Keratinocyte (primary cell): ENCODE measurements at regions not wholly inside any gene's neighbourhood (a gene's known extent, or its start where the extent isn't known, plus 50 kb on each side); places are given as distances from the start of the nearest gene placed in this dataset.
A peak's percentile ranks its signal among the peaks of the same experiment; 100 is the strongest.

Source experiments
- DNase-seq: peaks from one replicate; pipeline ENCODE4 v3.0.0-alpha.2; 2011; ENCODE audit warnings: low read depth, missing footprints, low spot score
- FAIRE-seq: peaks from 2 replicates; lab custom pipeline; 2011; peaks lifted over from hg19 to GRCh38; lab: Jason Lieb, UNC
- H2AFZ ChIP-seq: 2 replicates; pipeline ENCODE4 v1.6.0; 2012; ENCODE audit warnings: low read length, control low read depth, inconsistent platforms; ENCODE audit not compliant: control insufficient read depth
- H3K27ac ChIP-seq: 2 replicates; pipeline ENCODE4 v1.5.1; 2011; ENCODE audit warnings: low read length; ENCODE audit not compliant: control insufficient read depth, insufficient read depth
- H3K27me3 ChIP-seq: 3 replicates; pipeline ENCODE4 v1.6.0; 2011; ENCODE audit warnings: low read length; ENCODE audit not compliant: control insufficient read depth, insufficient read depth; ENCODE audit errors: extremely low read depth
- H3K36me3 ChIP-seq, 2 experiments: 2 replicates in 1 of 2; 3 replicates in 1 of 2; pipeline ENCODE4 v1.5.1; 2011; ENCODE audit warnings: low read length in 2 of 2, mild to moderate bottlenecking in 1 of 2; ENCODE audit not compliant: control insufficient read depth in 2 of 2, insufficient read depth in 2 of 2; ENCODE audit errors: extremely low read depth in 1 of 2
- H3K4me1 ChIP-seq: 3 replicates; pipeline ENCODE4 v1.5.1; 2011; ENCODE audit warnings: low read length; ENCODE audit not compliant: control insufficient read depth, insufficient read depth; ENCODE audit errors: extremely low read depth
- H3K4me2 ChIP-seq: 3 replicates; pipeline ENCODE4 v1.6.0; 2011; ENCODE audit warnings: low read depth, low read length; ENCODE audit not compliant: control insufficient read depth, insufficient read depth; ENCODE audit errors: extremely low read depth
- H3K4me3 ChIP-seq, 3 experiments: fragments of 200-600 bp in 1 of 3; sonication (generic) in 1 of 3; 2 replicates in 2 of 3; 3 replicates in 1 of 3; pipeline ENCODE4 v1.5.1; 2011 to 2016; ENCODE audit warnings: low read length in 3 of 3, mild to moderate bottlenecking in 3 of 3, control low read depth in 2 of 3, inconsistent platforms in 1 of 3, low read depth in 1 of 3, mixed read lengths in 1 of 3, mixed run types in 1 of 3, moderate library complexity in 1 of 3; ENCODE audit not compliant: control insufficient read depth in 2 of 3, insufficient read depth in 2 of 3; ENCODE audit errors: extremely low read depth in 1 of 3
- H3K79me2 ChIP-seq: 2 replicates; pipeline ENCODE4 v1.6.0; 2012; ENCODE audit warnings: low read length; ENCODE audit not compliant: control insufficient read depth, insufficient read depth
- H3K9ac ChIP-seq: 3 replicates; pipeline ENCODE4 v1.6.0; 2011; ENCODE audit warnings: low read length; ENCODE audit not compliant: control insufficient read depth, insufficient read depth; ENCODE audit errors: extremely low read depth
- H3K9me1 ChIP-seq: 3 replicates; pipeline ENCODE4 v1.6.0; 2011; ENCODE audit warnings: low read length; ENCODE audit not compliant: control insufficient read depth, insufficient read depth; ENCODE audit errors: extremely low read depth
- H3K9me3 ChIP-seq: 2 replicates; pipeline ENCODE4 v1.5.1; 2012; ENCODE audit warnings: low read depth, low read length; ENCODE audit not compliant: control insufficient read depth
- H4K20me1 ChIP-seq: 3 replicates; pipeline ENCODE4 v1.6.0; 2011; ENCODE audit warnings: low read length; ENCODE audit not compliant: control insufficient read depth, insufficient read depth; ENCODE audit errors: extremely low read depth
- CTCF ChIP-seq, 3 experiments: IDR thresholded peaks in 1 of 3; conservative IDR thresholded peaks in 1 of 3; optimal IDR thresholded peaks in 1 of 3; 2 replicates in 2 of 3; 3 replicates in 1 of 3; pipeline versions ENCODE3 to v1.5.1; 2011; ENCODE audit warnings: low read length in 3 of 3, mild to moderate bottlenecking in 3 of 3, moderate library complexity in 2 of 3, control low read depth in 1 of 3, inconsistent platforms in 1 of 3; ENCODE audit not compliant: insufficient read depth in 2 of 3; ENCODE audit errors: extremely low read depth in 1 of 3
- EZH2 ChIP-seq: IDR thresholded peaks from one replicate; pipeline ENCODE4 v1.6.1; 2012; ENCODE audit warnings: inconsistent platforms, mild to moderate bottlenecking, low read length, moderate library complexity
- dilution Hi-C: fragments of 300-500 bp; cut with MboI; formaldehyde crosslinking; loops from one replicate; pipeline ENCODE4 v1.7.0; 2020; ENCODE audit warnings: low sequenced_read_pairs; ENCODE audit not compliant: extremely low pct_ligation_motif_present

GRCh38 chr3:27545061-27545460, 60.9 kb upstream of the SLC4A7 start:
- Histone ChIP-seq H3K27me3 (no peaks in the 10 kb centered on the region), H3K36me3 (no peaks in the 10 kb centered on the region), H3K4me1 (peaks cover 30% of the 10 kb centered on the region), H3K4me2 (peak overlapping the region; percentile 38), H4K20me1 (no peaks in the 10 kb centered on the region), H2AFZ (peak overlapping the region; percentile 15), H3K9me1 (no peaks in the 10 kb centered on the region), H3K27ac (peak overlapping the region; percentile 71), H3K79me2 (no peaks in the 10 kb centered on the region), H3K9me3 (no peaks in the 10 kb centered on the region), H3K9ac (no peak overlapping the region), H3K4me3 (no peak overlapping the region)
- TF ChIP-seq CTCF (optimal IDR thresholded peaks at IDR 0.05 in 1 of 3, IDR thresholded peaks at IDR 0.05 in 1 of 3, conservative IDR thresholded peaks at IDR 0.05 in 1 of 3; ENCODE audit: extremely low read depth in 1 of 3, insufficient read depth in 2 of 3, low read length in 3 of 3) (no peak), EZH2 (no peak)
- FAIRE-seq (no peak), DNase-seq (no peak)
- dilution Hi-C loops, result no loop called here

- Histone ChIP-seq H3K4me2 (peak overlapping the region; percentile 38), H2AFZ (no peak overlapping the region), H3K36me3 (no peaks in the 10 kb centered on the region), H3K9ac (peak overlapping the region; percentile 6), H3K4me3 (peak overlapping the region in 1 of 3 experiments; percentile 4), H3K27me3 (no peaks in the 10 kb centered on the region), H3K27ac (peak overlapping the region; percentile 71), H4K20me1 (no peaks in the 10 kb centered on the region), H3K79me2 (no peaks in the 10 kb centered on the region), H3K9me1 (no peaks in the 10 kb centered on the region), H3K4me1 (peaks cover 30% of the 10 kb centered on the region), H3K9me3 (no peaks in the 10 kb centered on the region)
- FAIRE-seq (no peak), DNase-seq (peak; percentile 76)
- TF ChIP-seq EZH2 (no peak), CTCF (optimal IDR thresholded peaks at IDR 0.05 in 1 of 3, IDR thresholded peaks at IDR 0.05 in 1 of 3, conservative IDR thresholded peaks at IDR 0.05 in 1 of 3; ENCODE audit: extremely low read depth in 1 of 3, insufficient read depth in 2 of 3, low read length in 3 of 3) (no peak)
- dilution Hi-C loops, result no loop called here
These were observed 60.2 kb upstream of the SLC4A7 start for GRCh38 chr3:27544372-27544865.
